K562 (cell line): ENCODE measurements at regions not wholly inside any gene's neighbourhood (a gene's known extent, or its start where the extent isn't known, plus 50 kb on each side); places are given as distances from the start of the nearest gene placed in this dataset.
A peak's percentile ranks its signal among the peaks of the same experiment; 100 is the strongest.

Source experiments
- CEBPG ChIP-seq, 3 experiments: fragments of 200-800 bp in 1 of 3; sonication (Bioruptor generic) in 1 of 3; sonication (generic) in 1 of 3; formaldehyde crosslinking in 1 of 3; IDR thresholded peaks in 2 of 3; conservative IDR thresholded peaks in 1 of 3; 2 replicates each; pipeline versions ENCODE4 v1.6.1 to v1.8.0; 2016 to 2022; ENCODE audit warnings: missing compliant biosample characterization in 2 of 3, missing genetic modification characterization in 2 of 3, mild to moderate bottlenecking in 1 of 3, missing genetic modification reagents in 1 of 3
- CREM ChIP-seq: IDR thresholded peaks from 2 replicates; pipeline ENCODE4 v1.6.1; 2014; ENCODE audit warnings: antibody characterized with exemption, low read depth
- DIDO1 ChIP-seq: fragments of 450-650 bp; IDR thresholded peaks from 2 replicates; pipeline ENCODE4 v1.6.1; 2016; ENCODE audit warnings: low read depth, missing biosample characterization, missing genetic modification characterization
- MCM7 ChIP-seq, 2 experiments: fragments of 450-650 bp; IDR thresholded peaks; 2 replicates each; pipeline ENCODE4 v1.6.1; 2016 to 2018
- MYC ChIP-seq, 2 experiments: fragments of 250-450 bp in 1 of 2; sonication (Bioruptor Pico) in 1 of 2; IDR thresholded peaks; 2 replicates each; pipeline versions ENCODE4 v1.5.1 to v1.6.1; 2012 to 2021; ENCODE audit warnings: low read depth in 2 of 2, borderline replicate concordance in 1 of 2, improper control_type of control experiment in 1 of 2, low read length in 1 of 2, mild to moderate bottlenecking in 1 of 2, moderate library complexity in 1 of 2
- NCOA1 ChIP-seq: fragments of 450-650 bp; IDR thresholded peaks from 2 replicates; pipeline ENCODE4 v1.6.1; 2016; ENCODE audit warnings: low read depth
- NCOA4 ChIP-seq: fragments of 450-650 bp; IDR thresholded peaks from 2 replicates; pipeline ENCODE4 v1.6.1; 2018; ENCODE audit warnings: mild to moderate bottlenecking; ENCODE audit not compliant: partially characterized antibody
- NFATC3 ChIP-seq: fragments of 450-650 bp; IDR thresholded peaks from 2 replicates; pipeline ENCODE4 v1.6.1; 2017; ENCODE audit warnings: mild to moderate bottlenecking
- NR2F6 ChIP-seq: fragments of 450-650 bp; formaldehyde crosslinking; IDR thresholded peaks from 2 replicates; pipeline ENCODE4 v1.4.0; 2020; ENCODE audit warnings: mild to moderate bottlenecking
- PHF8 ChIP-seq: fragments of 200-600 bp; sonication (generic); IDR thresholded peaks from 2 replicates; pipeline ENCODE4 v1.6.1; 2012; ENCODE audit warnings: mixed run types, mild to moderate bottlenecking, inconsistent platforms, low read length, moderate library complexity, borderline replicate concordance
- PTRF ChIP-seq: fragments of 450-650 bp; IDR thresholded peaks from 2 replicates; pipeline ENCODE4 v1.6.1; 2016; ENCODE audit warnings: mild to moderate bottlenecking, missing genetic modification characterization, missing compliant biosample characterization
- SIX5 ChIP-seq, 2 experiments: IDR thresholded peaks; 2 replicates each; pipeline ENCODE4 v1.6.1; 2011; ENCODE audit warnings: low read length in 2 of 2, borderline replicate concordance in 1 of 2, low read depth in 1 of 2, mild to moderate bottlenecking in 1 of 2, moderate library complexity in 1 of 2; ENCODE audit not compliant: insufficient read depth in 1 of 2
- SMARCA5 ChIP-seq: fragments of 450-650 bp; IDR thresholded peaks from 2 replicates; pipeline ENCODE4 v1.6.1; 2016
- SNRNP70 ChIP-seq: fragments of 200-400 bp; formaldehyde crosslinking; optimal IDR thresholded peaks from 2 replicates; pipeline ENCODE3; 2017; ENCODE audit warnings: low read depth, low read length
- SRSF3 ChIP-seq: fragments of 200-400 bp; formaldehyde crosslinking; IDR thresholded peaks from 2 replicates; pipeline ENCODE4 v1.6.1; 2016; ENCODE audit warnings: mild to moderate bottlenecking, low read length, moderate library complexity; ENCODE audit not compliant: insufficient read depth
- TFAM ChIP-seq: fragments of 250-450 bp; sonication (Bioruptor Pico); conservative IDR thresholded peaks from 2 replicates; pipeline ENCODE4 v1.5.0; 2021; ENCODE audit warnings: mild to moderate bottlenecking, moderate library complexity
- THRAP3 ChIP-seq: fragments of 450-650 bp; IDR thresholded peaks from 2 replicates; pipeline ENCODE4 v1.6.1; 2016; ENCODE audit warnings: mild to moderate bottlenecking, inconsistent platforms, borderline replicate concordance
- XRCC5 ChIP-seq: fragments of 200-400 bp; formaldehyde crosslinking; IDR thresholded peaks from 2 replicates; pipeline ENCODE4 v1.6.1; 2017; ENCODE audit warnings: low read depth, mild to moderate bottlenecking, low read length
- ZBTB12 ChIP-seq: fragments of 250-450 bp; sonication (Bioruptor Pico); IDR thresholded peaks from 2 replicates; pipeline ENCODE4 v1.4.0; 2020
- ZBTB5 ChIP-seq: fragments of 450-650 bp; IDR thresholded peaks from 2 replicates; pipeline ENCODE4 v1.6.1; 2017; ENCODE audit warnings: antibody characterized with exemption
- ZFP1 ChIP-seq: fragments of 450-650 bp; formaldehyde crosslinking; IDR thresholded peaks from 2 replicates; pipeline ENCODE4 v1.4.0; 2020; ENCODE audit warnings: mild to moderate bottlenecking, mixed read lengths
- ZNF124 ChIP-seq: sonication (generic); formaldehyde crosslinking; IDR thresholded peaks from 2 replicates; pipeline ENCODE4 v1.8.1; 2022; ENCODE audit warnings: missing genetic modification reagents
- ZNF232 ChIP-seq: sonication (generic); formaldehyde crosslinking; IDR thresholded peaks from 2 replicates; pipeline ENCODE4 v1.8.0; 2022; ENCODE audit warnings: mild to moderate bottlenecking, missing genetic modification reagents
- ZNF431 ChIP-seq: sonication (generic); formaldehyde crosslinking; IDR thresholded peaks from 2 replicates; pipeline ENCODE4 v1.8.0; 2022; ENCODE audit warnings: mild to moderate bottlenecking, missing genetic modification reagents
- ZNF668 ChIP-seq: fragments of 250-450 bp; sonication (Bioruptor Pico); IDR thresholded peaks from 2 replicates; pipeline ENCODE4 v1.8.0; 2022; ENCODE audit warnings: mild to moderate bottlenecking, inconsistent platforms

- peak; percentile 84 for TF ChIP-seq CREM
- TF ChIP-seq TFAM: no peak
- no peak for TF ChIP-seq PHF8
- TF ChIP-seq NCOA4: peak; percentile 3
- TF ChIP-seq PTRF (tag): no peak
- TF ChIP-seq SIX5 (IDR thresholded peaks at IDR 0.05; ENCODE audit: borderline replicate concordance in 1 of 2, insufficient read depth in 1 of 2, low read depth in 1 of 2, low read length in 2 of 2): 0 out of 4 replicates have a peak, but pooled peaks of 1 of the 2 experiments have one; percentile 11
- TF ChIP-seq ZFP1 (CRISPR knock-in tag): no peak
- no peak for TF ChIP-seq ZNF232
- TF ChIP-seq NR2F6 (CRISPR knock-in tag): no peak
- no peak for TF ChIP-seq CEBPG (CRISPR knock-in tag; IDR thresholded peaks at IDR 0.05)
- peak in 1 of 2 experiments; percentile 65; a peak in 1 of 4 replicates for TF ChIP-seq CEBPG (tag; conservative IDR thresholded peaks at IDR 0.05 in 1 of 2, IDR thresholded peaks at IDR 0.05 in 1 of 2)
- no peak for TF ChIP-seq THRAP3
- TF ChIP-seq NFATC3: peak; percentile 83; the same call in 1 of the 2 replicates
- no peak for TF ChIP-seq ZBTB5
- peak; percentile 52; the same call in 1 of the 2 replicates for TF ChIP-seq SMARCA5
- TF ChIP-seq XRCC5: no peak
- no peak for TF ChIP-seq SNRNP70
- peak; percentile 90 for TF ChIP-seq MYC (IDR thresholded peaks at IDR 0.05; ENCODE audit: low read depth, low read length)
- TF ChIP-seq MYC (CRISPR knock-in tag; IDR thresholded peaks at IDR 0.05; ENCODE audit: borderline replicate concordance, low read depth): no peak
- TF ChIP-seq NCOA1: peak; percentile 94
- no peak for TF ChIP-seq ZNF431 (CRISPR knock-in tag)
- TF ChIP-seq MCM7 (IDR thresholded peaks at IDR 0.05): 0 out of 4 replicates have a peak, but pooled peaks of 1 of the 2 experiments have one; percentile 63
- TF ChIP-seq ZBTB12 (CRISPR knock-in tag): no peak
- peak; percentile 80; the same call in 1 of the 2 replicates for TF ChIP-seq ZNF668 (CRISPR knock-in tag)
- TF ChIP-seq SRSF3: no peak
- no peak for TF ChIP-seq ZNF124 (CRISPR knock-in tag)
- peak; percentile 46; the same call in 1 of the 2 replicates for TF ChIP-seq DIDO1 (tag)
Observed at GRCh38 chr12:92403210-92404175, 257.8 kb upstream of the BTG1 start (continued).
